Esophagus (tissue), 2 donors: ENCODE measurements at regions not wholly inside any gene's neighbourhood (a gene's known extent, or its start where the extent isn't known, plus 50 kb on each side); places are given as distances from the start of the nearest gene placed in this dataset.
"Not testable (repeated sequence)": the region's sequence is repeated elsewhere in the genome, so short reads cannot be mapped to it uniquely, and the experiment has no call there.

ENCODE experiments used
- H3K27ac ChIP-seq, 2 donors: one replicate each; pipeline ENCODE4 v1.5.1; 2013; ENCODE audit warnings: low read depth in 2 of 2, mild to moderate bottlenecking in 2 of 2, inconsistent platforms in 1 of 2, low read length in 1 of 2, moderate library complexity in 1 of 2
- H3K27me3 ChIP-seq, 2 donors: one replicate each; pipeline ENCODE4 v1.6.1; 2013; ENCODE audit warnings: low read length in 2 of 2, control low read depth in 1 of 2, mild to moderate bottlenecking in 1 of 2; ENCODE audit not compliant: insufficient read depth in 2 of 2, control insufficient read depth in 1 of 2
- H3K36me3 ChIP-seq, 2 donors: one replicate each; pipeline ENCODE4 v1.6.1; 2013; ENCODE audit warnings: low read length in 1 of 2; ENCODE audit not compliant: control insufficient read depth in 2 of 2, insufficient read depth in 2 of 2
- H3K4me1 ChIP-seq, 2 donors: one replicate each; pipeline ENCODE4 v1.6.1; 2013; ENCODE audit warnings: low read length in 1 of 2; ENCODE audit not compliant: control insufficient read depth in 2 of 2, insufficient read depth in 2 of 2
- H3K4me3 ChIP-seq, 2 donors: one replicate each; pipeline ENCODE4 v1.5.1; 2013; ENCODE audit warnings: low read length in 2 of 2, mild to moderate bottlenecking in 2 of 2, low read depth in 1 of 2, moderate library complexity in 1 of 2
- H3K9me3 ChIP-seq, 2 donors: one replicate each; pipeline ENCODE4 v1.6.1; 2013; ENCODE audit warnings: mild to moderate bottlenecking in 2 of 2, low read depth in 1 of 2, low read length in 1 of 2, moderate library complexity in 1 of 2; ENCODE audit not compliant: control insufficient read depth in 2 of 2, insufficient read depth in 1 of 2
- WGBS, 2 donors: extraction: QIAGEN DNeasy Blood & Tissue Kit; methylation state at CpG; one replicate each; pipeline ENCODE4 v1.1.7; 2013; 5-methylcytosine and 5-hydroxymethylcytosine counted together
- donor health status: healthy with polysubstance abuse.
- donor health status: Bipolar disorder and iron deficiency.

DNA sequence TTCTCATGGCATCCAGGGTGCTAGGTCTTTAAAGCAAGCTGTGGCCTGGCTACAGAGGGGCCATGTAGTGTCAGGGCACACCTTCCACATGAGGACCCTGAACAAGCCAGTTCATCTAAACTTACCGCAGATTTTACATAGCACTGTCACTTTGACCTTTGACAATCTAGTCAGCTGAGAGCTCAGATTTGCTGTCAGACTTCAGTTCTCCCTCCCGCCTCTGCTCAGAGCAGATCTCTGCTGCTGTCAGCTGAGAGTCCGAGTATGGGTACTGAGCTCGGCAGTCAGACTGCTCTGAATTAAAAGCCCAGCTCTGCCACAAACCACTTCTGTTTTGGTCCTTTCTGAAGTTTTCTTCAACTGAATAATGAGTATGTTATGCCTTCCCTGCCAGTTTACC lies 507.1 kb downstream of the SOX6 start:
- Histone ChIP-seq H3K4me3 (no peak overlapping the region), H3K27ac (no peak overlapping the region), H3K36me3 (no peaks in the 10 kb centered on the region), H3K9me3 (no peaks in the 10 kb centered on the region), H3K4me1 (peaks cover 0 to 2% of the 10 kb centered on the region in 2 donors), H3K27me3 (no peaks in the 10 kb centered on the region)
- WGBS, 2 donors = 68 to 83% methylated on average over 4 of the region's 4 CpGs

DNA sequence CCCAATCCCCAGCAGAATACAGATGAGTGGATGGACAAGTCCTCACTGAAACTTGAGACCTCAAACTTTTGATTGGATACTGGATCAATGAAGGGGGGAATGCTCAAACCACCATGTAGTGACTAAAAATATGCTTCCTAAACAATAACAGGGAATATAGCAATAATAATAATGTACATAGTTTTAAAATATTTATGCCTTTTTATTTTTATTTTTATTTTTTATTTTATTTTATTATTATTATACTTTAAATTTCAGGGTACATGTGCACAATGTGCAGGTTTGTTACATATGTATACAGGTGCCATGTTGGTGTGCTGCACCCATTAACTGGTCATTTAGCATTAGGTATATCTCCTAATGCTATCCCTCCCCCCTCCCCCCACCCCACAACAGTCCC lies 506.0 kb downstream of the SOX6 start:
- H3K4me1 ChIP-seq, H3K9me3 ChIP-seq, H3K36me3 ChIP-seq, H3K27me3 ChIP-seq, H3K27ac ChIP-seq, H3K4me3 ChIP-seq: not testable (repeated sequence)

DNA sequence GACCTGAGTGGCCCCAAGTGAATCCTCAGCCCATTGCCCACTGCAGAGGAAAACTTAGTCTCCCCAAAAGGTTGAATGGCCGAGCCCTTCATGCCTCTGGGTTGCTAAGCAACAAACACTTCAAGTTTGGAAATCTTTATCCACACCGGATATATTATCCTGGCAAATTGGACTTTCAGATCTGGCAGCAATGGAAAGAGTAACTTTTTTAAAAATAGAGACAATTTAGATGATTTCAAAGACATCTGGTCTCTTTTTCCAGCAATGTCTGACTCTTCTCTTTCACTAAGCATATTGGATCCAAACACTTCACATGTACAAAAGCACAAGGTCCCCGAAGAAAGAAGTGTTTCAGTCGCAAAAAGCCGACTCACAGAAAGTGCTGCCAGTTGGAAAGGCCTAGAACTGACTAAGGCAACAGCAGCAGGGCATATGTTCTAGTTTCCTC lies 505.3 kb downstream of the SOX6 start:
- Histone ChIP-seq H3K4me3 (no peak overlapping the region), H3K36me3 (no peaks in the 10 kb centered on the region), H3K27me3 (no peaks in the 10 kb centered on the region), H3K4me1 (no peaks in the 10 kb centered on the region), H3K27ac (no peak overlapping the region), H3K9me3 (no peaks in the 10 kb centered on the region)
- WGBS, 2 donors = 62 to 65% methylated on average over 5 of the region's 5 CpGs

DNA sequence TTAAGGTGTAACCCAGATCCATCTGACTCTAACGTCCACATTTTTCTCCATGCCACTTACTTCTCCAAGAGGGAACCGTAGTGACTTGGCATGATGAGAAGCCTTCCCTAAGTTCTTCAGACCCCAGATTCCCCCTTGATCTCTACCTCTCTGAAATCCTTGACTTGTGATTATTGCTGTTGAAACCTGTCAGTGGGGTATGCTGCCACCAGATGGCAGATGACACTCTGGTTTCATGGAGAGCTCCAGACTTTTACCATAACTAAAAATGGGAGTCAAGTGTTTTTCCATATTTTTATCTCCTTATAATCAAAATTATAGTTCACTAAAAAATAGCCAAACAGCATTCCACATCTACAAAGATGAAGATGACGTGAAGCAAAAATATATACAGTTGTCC lies 504.2 kb downstream of the SOX6 start:
- peaks cover 0 to 3% of the 10 kb centered on the region in 2 donors for H3K9me3 ChIP-seq
- no peaks in the 10 kb centered on the region for H3K4me1 ChIP-seq
- H3K27ac ChIP-seq = no peak overlapping the region
- no peaks in the 10 kb centered on the region for H3K27me3 ChIP-seq
- no peaks in the 10 kb centered on the region for H3K36me3 ChIP-seq
- H3K4me3 ChIP-seq = no peak overlapping the region
- 71 to 75% methylated on average over 3 of the region's 3 CpGs for WGBS, 2 donors

DNA sequence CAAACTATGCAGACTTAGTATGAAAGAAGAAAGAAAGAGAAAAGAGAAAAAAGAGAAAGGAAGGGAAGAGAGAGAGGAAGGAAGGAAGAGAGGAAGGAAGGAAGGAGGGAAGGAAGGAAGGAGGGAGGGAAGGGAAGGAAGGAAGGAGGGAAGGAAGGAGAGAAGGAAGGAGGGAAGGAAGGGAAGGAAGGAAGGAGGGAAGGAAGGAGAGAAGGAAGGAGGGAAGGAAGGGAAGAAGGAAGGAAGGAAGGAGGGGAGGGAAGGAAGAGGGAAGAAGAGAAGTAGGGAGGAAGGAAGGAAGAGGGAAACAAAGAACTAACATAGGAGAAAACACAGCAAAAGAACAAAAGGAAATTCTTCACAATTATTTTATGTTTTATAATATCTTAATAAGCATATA lies 502.1 kb downstream of the SOX6 start:
- no peak overlapping the region for H3K27ac ChIP-seq

DNA sequence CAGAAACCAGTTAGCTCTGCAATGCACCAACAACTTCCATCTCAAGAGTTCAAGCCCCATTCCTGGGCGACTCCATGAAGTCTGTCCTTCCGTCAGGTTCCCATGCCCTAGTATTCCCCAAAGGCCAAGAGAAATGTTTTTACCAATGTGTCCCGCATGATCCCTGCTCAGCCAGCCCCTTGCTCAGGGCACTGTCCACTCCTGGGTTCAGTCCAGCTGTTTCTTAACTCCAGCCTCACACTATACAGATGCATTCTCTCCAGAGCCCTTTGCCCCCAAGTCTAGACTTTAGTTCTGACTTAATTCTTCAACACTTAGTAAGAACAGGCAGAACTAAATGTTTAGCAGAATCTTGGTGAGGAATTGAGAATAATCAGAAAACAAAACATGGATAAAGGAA lies 497.5 kb downstream of the SOX6 start:
- H3K27ac ChIP-seq = no peak overlapping the region
- no peaks in the 10 kb centered on the region for H3K4me1 ChIP-seq
- H3K36me3 ChIP-seq = no peaks in the 10 kb centered on the region
- no peak overlapping the region for H3K4me3 ChIP-seq
- peaks cover 0 to 3% of the 10 kb centered on the region in 2 donors for H3K9me3 ChIP-seq
- no peaks in the 10 kb centered on the region for H3K27me3 ChIP-seq
- 89 to 93% methylated on average over 3 of the region's 3 CpGs for WGBS, 2 donors

More for the DNA sequence above, 502.1 kb downstream of the SOX6 start:
- H3K36me3 ChIP-seq = no peaks in the 10 kb centered on the region
- H3K27me3 ChIP-seq = no peaks in the 10 kb centered on the region
- no peaks in the 10 kb centered on the region for H3K4me1 ChIP-seq
- H3K9me3 ChIP-seq = peaks cover 0 to 3% of the 10 kb centered on the region in 2 donors
- H3K4me3 ChIP-seq = no peak overlapping the region

DNA sequence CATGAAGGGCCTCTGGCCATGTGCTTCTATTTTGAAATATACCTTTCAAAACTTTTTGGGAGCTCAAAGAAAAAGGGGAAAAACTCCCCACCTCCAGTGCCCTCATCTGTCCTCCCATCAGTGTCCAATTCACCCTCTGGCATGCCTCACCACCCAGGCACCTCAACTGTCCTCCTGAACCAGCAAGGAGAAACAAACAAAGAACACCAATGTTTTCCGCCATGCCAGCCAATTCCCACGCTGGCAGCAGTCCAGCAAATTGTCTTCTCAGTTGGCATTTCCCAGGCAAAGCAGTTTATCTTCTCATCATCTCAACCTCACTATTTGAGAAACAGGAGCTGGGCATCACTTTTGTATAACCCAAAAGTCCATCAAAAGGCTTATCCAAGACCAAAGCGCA lies 496.9 kb downstream of the SOX6 start:
- 84 to 86% methylated on average over 3 of the region's 3 CpGs for WGBS, 2 donors
- peaks cover 0 to 3% of the 10 kb centered on the region in 2 donors for H3K9me3 ChIP-seq
- H3K27ac ChIP-seq = no peak overlapping the region
- no peak overlapping the region for H3K4me3 ChIP-seq
- no peaks in the 10 kb centered on the region for H3K36me3 ChIP-seq
- no peaks in the 10 kb centered on the region for H3K27me3 ChIP-seq
- H3K4me1 ChIP-seq = no peaks in the 10 kb centered on the region

DNA sequence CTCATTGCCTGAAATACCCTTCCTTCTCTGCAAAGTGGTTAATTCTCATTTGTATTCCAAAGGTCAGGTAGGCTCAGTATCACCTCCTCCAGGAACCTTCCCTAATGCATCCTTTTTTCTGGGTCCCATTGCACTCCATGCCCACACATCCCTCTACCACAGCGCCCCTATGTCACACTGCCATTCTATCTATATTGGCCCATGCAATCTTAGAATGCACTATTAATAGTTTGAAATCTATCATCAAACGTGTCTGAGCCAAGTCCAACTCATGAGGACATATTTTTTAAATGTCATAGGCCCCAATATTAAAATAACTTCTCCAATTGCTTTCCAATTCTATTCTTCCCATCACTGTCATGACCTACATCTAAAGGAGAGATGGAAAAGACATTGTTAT lies 495.1 kb downstream of the SOX6 start:
- Histone ChIP-seq H3K36me3 (no peaks in the 10 kb centered on the region), H3K4me3 (no peak overlapping the region), H3K4me1 (peaks cover 0 to 4% of the 10 kb centered on the region in 2 donors), H3K27ac (no peak overlapping the region), H3K9me3 (peaks cover 0 to 3% of the 10 kb centered on the region in 2 donors), H3K27me3 (no peaks in the 10 kb centered on the region)
- WGBS, 2 donors = 82 to 85% methylated on average over 2 of the region's 2 CpGs

DNA sequence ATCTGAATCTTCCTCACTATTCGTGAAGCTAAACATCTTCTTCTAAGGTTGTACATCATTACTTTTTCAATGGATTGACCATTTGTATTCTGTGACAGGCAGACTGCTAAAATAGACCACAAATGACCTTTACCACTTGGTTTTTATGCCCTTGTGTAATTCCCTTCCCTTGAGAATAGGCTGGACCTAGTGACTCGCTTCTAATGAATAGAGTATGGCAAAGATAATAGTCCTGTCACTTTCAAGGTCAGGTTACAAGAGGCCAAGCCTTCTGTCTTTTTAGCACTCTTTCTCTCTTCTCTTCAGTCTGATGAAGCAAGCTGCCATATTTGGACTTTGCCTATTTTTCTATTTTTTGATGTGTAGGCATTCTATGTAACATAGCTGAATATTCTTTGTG lies 492.9 kb downstream of the SOX6 start:
- 74 to 82% methylated on average over 2 of the region's 2 CpGs for WGBS, 2 donors
- Histone ChIP-seq H3K27me3 (no peaks in the 10 kb centered on the region), H3K36me3 (no peaks in the 10 kb centered on the region), H3K4me3 (no peak overlapping the region), H3K27ac (no peak overlapping the region), H3K4me1 (peaks cover 0 to 4% of the 10 kb centered on the region in 2 donors), H3K9me3 (no peaks in the 10 kb centered on the region)

DNA sequence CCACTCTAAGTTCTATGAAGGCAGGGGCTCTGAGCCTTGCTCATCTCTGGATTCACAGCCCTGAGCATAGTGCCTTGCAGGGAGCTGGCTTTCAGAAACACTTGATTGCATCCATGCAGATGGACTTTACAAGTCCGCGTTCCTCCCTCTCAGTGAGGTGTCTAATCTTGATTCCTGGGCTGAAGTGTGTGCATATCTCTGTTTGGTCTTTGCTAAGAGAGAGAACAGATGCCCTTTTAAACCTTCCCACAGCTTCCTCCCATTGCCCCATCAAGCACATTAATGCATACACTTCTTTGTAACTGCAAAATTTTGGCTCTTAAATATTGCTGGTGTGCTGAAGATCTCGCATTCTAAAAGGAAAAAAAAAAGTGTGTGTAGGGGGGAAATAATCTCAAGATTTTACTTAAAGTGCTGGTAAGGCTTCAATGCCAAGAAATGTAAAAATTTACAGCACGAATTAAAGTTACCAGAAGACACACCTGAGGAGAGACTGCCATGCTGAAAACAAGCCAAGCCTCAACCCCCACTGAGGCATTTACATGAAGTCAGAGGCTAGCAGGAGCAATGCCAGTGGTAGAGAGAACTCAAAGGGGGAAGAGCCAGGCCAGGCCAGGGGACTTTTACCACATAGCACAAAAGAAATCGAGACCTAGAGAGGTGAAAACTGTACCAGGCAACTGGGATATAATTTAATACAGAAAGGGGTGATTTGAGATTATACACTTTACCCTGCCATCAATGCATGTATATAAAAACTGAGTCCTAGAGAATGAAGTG lies 492.1 kb downstream of the SOX6 start:
- no peaks in the 10 kb centered on the region for H3K27me3 ChIP-seq
- H3K36me3 ChIP-seq = no peaks in the 10 kb centered on the region
- no peak overlapping the region for H3K27ac ChIP-seq
- peaks cover 0 to 4% of the 10 kb centered on the region in 2 donors for H3K4me1 ChIP-seq
- no peaks in the 10 kb centered on the region for H3K9me3 ChIP-seq
- 84 to 88% methylated on average over 5 of the region's 5 CpGs for WGBS, 2 donors
- no peak overlapping the region for H3K4me3 ChIP-seq
